ENCODE measurements at regions not wholly inside any gene's neighbourhood (a gene's known extent, or its start where the extent isn't known, plus 50 kb on each side); places are given as distances from the start of the nearest gene placed in this dataset.

- no peak for TF ChIP-seq CTCF (IDR thresholded peaks at IDR 0.05)
- no peak for TF ChIP-seq EZH2 (IDR thresholded peaks at IDR 0.05)
Measured at GRCh38 chr20:48275286-48276020, 490.2 kb upstream of the SULF2 start.
